ENCODE measurements at regions not wholly inside any gene's neighbourhood (a gene's known extent, or its start where the extent isn't known, plus 50 kb on each side); places are given as distances from the start of the nearest gene placed in this dataset.

DNA sequence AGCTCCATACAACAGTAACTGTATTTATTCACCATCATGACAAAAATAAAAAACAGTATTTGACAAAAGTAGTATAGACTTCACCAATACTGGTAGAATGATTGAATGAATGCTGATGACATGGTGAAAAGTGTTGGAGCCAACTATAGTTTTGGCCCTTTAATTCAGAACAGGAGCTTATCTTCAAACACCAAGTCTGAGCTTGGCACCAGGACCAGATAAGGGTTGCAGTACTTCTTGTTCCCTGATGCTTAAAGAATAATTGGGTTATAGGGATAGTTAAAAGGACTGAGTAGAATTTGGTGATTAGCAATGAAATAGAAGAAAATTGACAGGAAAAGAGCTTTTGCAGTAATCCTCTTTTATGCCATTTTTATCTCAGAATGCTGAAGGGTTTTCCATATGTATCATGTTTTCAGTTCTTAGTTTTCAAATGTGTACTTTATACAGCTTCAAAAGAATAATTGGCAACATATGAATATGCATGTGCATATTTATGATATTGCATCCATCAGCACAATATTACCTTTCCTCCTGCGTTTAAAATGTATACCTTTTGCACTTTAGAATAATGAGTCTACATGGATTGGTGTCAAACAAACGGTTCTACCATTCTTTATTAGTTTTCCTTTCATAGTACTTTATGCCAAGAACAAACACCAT, 214.2 kb upstream of the ARHGAP42 start:
- no peaks in the 10 kb centered on the region for H3K4me1 ChIP-seq (ENCODE audit: control insufficient read depth in 1 of 2, insufficient read depth in 2 of 2, low read length in 2 of 2)
- no peaks in the 10 kb centered on the region for H3K79me1 ChIP-seq (ENCODE audit: low read length)
- no peak overlapping the region for H4K12ac ChIP-seq (ENCODE audit: low read depth, low read length)
- H3K9ac ChIP-seq (ENCODE audit: low read length), result no peak overlapping the region
- no peaks in the 10 kb centered on the region for H3K79me2 ChIP-seq (ENCODE audit: control insufficient read depth, insufficient read depth, low read length, poor library complexity)
- no peak overlapping the region for H4K8ac ChIP-seq (ENCODE audit: low read depth, low read length)
- no peak overlapping the region for H2BK120ac ChIP-seq (ENCODE audit: insufficient read depth, low read length, poor library complexity)
- no peak overlapping the region for H2BK5ac ChIP-seq (ENCODE audit: low read depth, low read length, poor library complexity)
- no peak overlapping the region for H4K91ac ChIP-seq (ENCODE audit: low read depth, low read length)
- H3K14ac ChIP-seq (ENCODE audit: low read length), result no peak overlapping the region
- no peak overlapping the region for H3K4me3 ChIP-seq (ENCODE audit: low read depth, low read length)
- H3K36me3 ChIP-seq (ENCODE audit: control insufficient read depth in 1 of 2, insufficient read depth in 2 of 2, low read length in 2 of 2), result no peaks in the 10 kb centered on the region
- H3K23ac ChIP-seq (ENCODE audit: low read length), result no peak overlapping the region
- no peak overlapping the region for H3K4ac ChIP-seq (ENCODE audit: low read depth, low read length)
- H3K4me2 ChIP-seq (ENCODE audit: low read length), result no peak overlapping the region
- H2BK12ac ChIP-seq (ENCODE audit: low read length), result no peak overlapping the region
- H3K27ac ChIP-seq (ENCODE audit: low read depth, low read length), result no peak overlapping the region
- no peak overlapping the region for H2AK5ac ChIP-seq (ENCODE audit: low read length)
- no peaks in the 10 kb centered on the region for H3K27me3 ChIP-seq (ENCODE audit: insufficient read depth, low read length)
- DNase-seq, result no peak
- H3K9me3 ChIP-seq (ENCODE audit: insufficient read depth, low read depth, low read length), result no peaks in the 10 kb centered on the region
- WGBS (ENCODE audit: extremely low coverage, insufficient coverage, insufficient read length), result no CpG with 5 or more reads among the region's 2 CpGs
- no peak overlapping the region for H3K18ac ChIP-seq (ENCODE audit: low read length)
- H2AFZ ChIP-seq (ENCODE audit: insufficient read depth, low read length, poor library complexity), result no peak overlapping the region

DNA sequence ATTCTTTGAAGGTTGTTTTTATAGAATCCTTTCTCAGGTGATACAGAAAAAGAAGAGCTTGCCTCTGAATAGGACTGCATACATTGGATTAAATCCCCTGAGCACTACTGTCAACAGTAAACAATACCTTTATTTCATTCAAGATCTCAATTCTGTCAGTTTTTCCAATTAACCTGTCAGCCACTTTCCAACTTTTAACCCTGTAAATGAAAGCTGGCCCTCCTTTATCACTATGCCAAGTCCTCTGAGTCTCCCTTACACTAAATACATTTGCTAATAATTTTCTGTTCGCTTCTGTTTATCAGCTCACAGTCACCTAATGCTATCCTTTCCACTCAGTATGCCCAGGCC, 213.7 kb upstream of the ARHGAP42 start:
- Histone ChIP-seq H4K12ac (ENCODE audit: low read depth, low read length) (no peak overlapping the region), H2AFZ (ENCODE audit: insufficient read depth, low read length, poor library complexity) (no peak overlapping the region), H3K79me2 (ENCODE audit: control insufficient read depth, insufficient read depth, low read length, poor library complexity) (no peaks in the 10 kb centered on the region), H2BK12ac (ENCODE audit: low read length) (no peak overlapping the region), H3K4ac (ENCODE audit: low read depth, low read length) (no peak overlapping the region), H4K91ac (ENCODE audit: low read depth, low read length) (no peak overlapping the region), H2BK5ac (ENCODE audit: low read depth, low read length, poor library complexity) (no peak overlapping the region), H3K27me3 (ENCODE audit: insufficient read depth, low read length) (no peaks in the 10 kb centered on the region), H3K9me3 (ENCODE audit: insufficient read depth, low read depth, low read length) (no peaks in the 10 kb centered on the region), H2AK5ac (ENCODE audit: low read length) (no peak overlapping the region), H3K36me3 (ENCODE audit: control insufficient read depth in 1 of 2, insufficient read depth in 2 of 2, low read length in 2 of 2) (no peaks in the 10 kb centered on the region), H3K4me2 (ENCODE audit: low read length) (no peak overlapping the region), H3K9ac (ENCODE audit: low read length) (no peak overlapping the region), H3K79me1 (ENCODE audit: low read length) (no peaks in the 10 kb centered on the region), H3K18ac (ENCODE audit: low read length) (no peak overlapping the region), H3K4me1 (ENCODE audit: control insufficient read depth in 1 of 2, insufficient read depth in 2 of 2, low read length in 2 of 2) (no peaks in the 10 kb centered on the region), H3K4me3 (ENCODE audit: low read depth, low read length) (no peak overlapping the region), H4K8ac (ENCODE audit: low read depth, low read length) (no peak overlapping the region), H3K27ac (ENCODE audit: low read depth, low read length) (no peak overlapping the region), H3K23ac (ENCODE audit: low read length) (no peak overlapping the region), H2BK120ac (ENCODE audit: insufficient read depth, low read length, poor library complexity) (no peak overlapping the region), H3K14ac (ENCODE audit: low read length) (no peak overlapping the region)
- DNase-seq, result no peak
- no CpG with 5 or more reads among the region's 1 CpG for WGBS (ENCODE audit: extremely low coverage, insufficient coverage, insufficient read length)

GRCh38 chr11:100484948-100485347, 202.1 kb upstream of the ARHGAP42 start:
- Histone ChIP-seq H3K36me3 (ENCODE audit: control insufficient read depth in 1 of 2, insufficient read depth in 2 of 2, low read length in 2 of 2) (no peaks in the 10 kb centered on the region), H3K79me2 (ENCODE audit: control insufficient read depth, insufficient read depth, low read length, poor library complexity) (no peaks in the 10 kb centered on the region), H3K79me1 (ENCODE audit: low read length) (no peaks in the 10 kb centered on the region), H3K4me2 (ENCODE audit: low read length) (no peak overlapping the region), H3K4ac (ENCODE audit: low read depth, low read length) (no peak overlapping the region), H2BK12ac (ENCODE audit: low read length) (no peak overlapping the region), H3K23ac (ENCODE audit: low read length) (no peak overlapping the region), H3K9ac (ENCODE audit: low read length) (no peak overlapping the region), H2AFZ (ENCODE audit: insufficient read depth, low read length, poor library complexity) (no peak overlapping the region), H3K4me1 (ENCODE audit: control insufficient read depth in 1 of 2, insufficient read depth in 2 of 2, low read length in 2 of 2) (peaks cover 4 to 5% of the 10 kb centered on the region in 2 experiments), H2BK5ac (ENCODE audit: low read depth, low read length, poor library complexity) (no peak overlapping the region), H3K27ac (ENCODE audit: low read depth, low read length) (no peak overlapping the region), H4K91ac (ENCODE audit: low read depth, low read length) (no peak overlapping the region), H3K9me3 (ENCODE audit: insufficient read depth, low read depth, low read length) (peaks cover 2% of the 10 kb centered on the region), H4K8ac (ENCODE audit: low read depth, low read length) (no peak overlapping the region), H2AK5ac (ENCODE audit: low read length) (no peak overlapping the region), H3K18ac (ENCODE audit: low read length) (no peak overlapping the region), H3K27me3 (ENCODE audit: insufficient read depth, low read length) (no peaks in the 10 kb centered on the region), H2BK120ac (ENCODE audit: insufficient read depth, low read length, poor library complexity) (no peak overlapping the region), H4K12ac (ENCODE audit: low read depth, low read length) (no peak overlapping the region), H3K4me3 (ENCODE audit: low read depth, low read length) (no peak overlapping the region), H3K14ac (ENCODE audit: low read length) (no peak overlapping the region)
- DNase-seq, result peak in 1 of 2 donors; percentile 2
- no CpG with 5 or more reads among the region's 2 CpGs for WGBS (ENCODE audit: extremely low coverage, insufficient coverage, insufficient read length)

- H3K18ac ChIP-seq (ENCODE audit: low read length), result no peak overlapping the region
- WGBS (ENCODE audit: extremely low coverage, insufficient coverage, insufficient read length), result no CpG with 5 or more reads among the region's 3 CpGs
- no peak overlapping the region for H3K23ac ChIP-seq (ENCODE audit: low read length)
- no peaks in the 10 kb centered on the region for H3K27me3 ChIP-seq (ENCODE audit: insufficient read depth, low read length)
- H4K91ac ChIP-seq (ENCODE audit: low read depth, low read length), result no peak overlapping the region
- no peaks in the 10 kb centered on the region for H3K36me3 ChIP-seq (ENCODE audit: control insufficient read depth in 1 of 2, insufficient read depth in 2 of 2, low read length in 2 of 2)
- no peak overlapping the region for H2BK120ac ChIP-seq (ENCODE audit: insufficient read depth, low read length, poor library complexity)
- no peak overlapping the region for H3K9ac ChIP-seq (ENCODE audit: low read length)
- no peak overlapping the region for H3K4ac ChIP-seq (ENCODE audit: low read depth, low read length)
- H4K12ac ChIP-seq (ENCODE audit: low read depth, low read length), result no peak overlapping the region
- no peaks in the 10 kb centered on the region for H3K4me1 ChIP-seq (ENCODE audit: control insufficient read depth in 1 of 2, insufficient read depth in 2 of 2, low read length in 2 of 2)
- H3K79me1 ChIP-seq (ENCODE audit: low read length), result no peaks in the 10 kb centered on the region
- H3K4me3 ChIP-seq (ENCODE audit: low read depth, low read length), result no peak overlapping the region
- H3K79me2 ChIP-seq (ENCODE audit: control insufficient read depth, insufficient read depth, low read length, poor library complexity), result no peaks in the 10 kb centered on the region
- no peak for DNase-seq
- no peak overlapping the region for H3K4me2 ChIP-seq (ENCODE audit: low read length)
- no peak overlapping the region for H2BK5ac ChIP-seq (ENCODE audit: low read depth, low read length, poor library complexity)
- H3K9me3 ChIP-seq (ENCODE audit: insufficient read depth, low read depth, low read length), result no peaks in the 10 kb centered on the region
- no peak overlapping the region for H2AFZ ChIP-seq (ENCODE audit: insufficient read depth, low read length, poor library complexity)
- H3K14ac ChIP-seq (ENCODE audit: low read length), result no peak overlapping the region
- no peak overlapping the region for H3K27ac ChIP-seq (ENCODE audit: low read depth, low read length)
- no peak overlapping the region for H2BK12ac ChIP-seq (ENCODE audit: low read length)
- H4K8ac ChIP-seq (ENCODE audit: low read depth, low read length), result no peak overlapping the region
- no peak overlapping the region for H2AK5ac ChIP-seq (ENCODE audit: low read length)
These were observed 188.3 kb upstream of the ARHGAP42 start for GRCh38 chr11:100498780-100499179.

Data from trophoblast cell (in vitro differentiated cells and primary cell).